Karpas-422 (cell line): ENCODE measurements at regions not wholly inside any gene's neighbourhood (a gene's known extent, or its start where the extent isn't known, plus 50 kb on each side); places are given as distances from the start of the nearest gene placed in this dataset.

Source experiments
- DNase-seq: peaks from one replicate; pipeline ENCODE4 v3.0.0-alpha.2; 2015
- H2AFZ ChIP-seq: fragments of 200-600 bp; sonication (generic); 2 replicates; pipeline ENCODE4 v1.6.1; 2014; ENCODE audit warnings: antibody characterized with exemption, low read length, mixed read lengths
- H3K27ac ChIP-seq: fragments of 200-600 bp; sonication (generic); 2 replicates; pipeline ENCODE4 v1.5.1; 2014; ENCODE audit warnings: mild to moderate bottlenecking, low read length, moderate library complexity
- H3K27me3 ChIP-seq: fragments of 200-600 bp; sonication (generic); 2 replicates; pipeline ENCODE4 v1.6.1; 2014; ENCODE audit warnings: low read length, mixed read lengths
- H3K36me3 ChIP-seq: fragments of 200-600 bp; sonication (generic); 2 replicates; pipeline ENCODE4 v1.6.1; 2014; ENCODE audit warnings: low read length, mixed read lengths; ENCODE audit not compliant: insufficient read depth
- H3K4me1 ChIP-seq: fragments of 200-600 bp; sonication (generic); 2 replicates; pipeline ENCODE4 v1.6.1; 2014; ENCODE audit warnings: mild to moderate bottlenecking, low read length, mixed read lengths
- H3K4me2 ChIP-seq: fragments of 200-600 bp; sonication (generic); 2 replicates; pipeline ENCODE4 v1.6.1; 2014; ENCODE audit warnings: low read length, low read depth, mild to moderate bottlenecking; ENCODE audit not compliant: poor library complexity, severe bottlenecking
- H3K4me3 ChIP-seq: fragments of 200-600 bp; sonication (generic); 2 replicates; pipeline ENCODE4 v1.5.1; 2014; ENCODE audit warnings: mild to moderate bottlenecking, antibody characterized with exemption, low read length, mixed read lengths
- H3K79me2 ChIP-seq: fragments of 200-600 bp; sonication (generic); 2 replicates; pipeline ENCODE4 v1.6.1; 2014; ENCODE audit warnings: mild to moderate bottlenecking, low read length, mixed read lengths
- H3K9ac ChIP-seq: fragments of 200-600 bp; sonication (generic); 2 replicates; pipeline ENCODE4 v1.6.0; 2014; ENCODE audit warnings: low read length
- H3K9me2 ChIP-seq: fragments of 200-600 bp; sonication (generic), shearing (Covaris generic); replicated peaks from 2 replicates; pipeline ENCODE4 v1.6.0; 2014; ENCODE audit warnings: mild to moderate bottlenecking, low read length, moderate library complexity; ENCODE audit not compliant: insufficient read depth
- H3K9me3 ChIP-seq: fragments of 300-700, 200-600 bp; sonication (generic); 2 replicates; pipeline ENCODE4 v1.6.1; 2014; ENCODE audit warnings: low read length, mixed read lengths
- H4K20me1 ChIP-seq: fragments of 200-600 bp; sonication (generic); 2 replicates; pipeline ENCODE4 v1.6.1; 2014; ENCODE audit warnings: mild to moderate bottlenecking, antibody characterized with exemption, low read length, low read depth; ENCODE audit not compliant: insufficient read depth

- H2AFZ ChIP-seq: no peak overlapping the region
- H3K79me2 ChIP-seq: no peaks in the 10 kb centered on the region
- no peaks in the 10 kb centered on the region for H3K9me3 ChIP-seq
- H3K36me3 ChIP-seq: no peaks in the 10 kb centered on the region
- H3K27ac ChIP-seq: no peak overlapping the region
- no peak overlapping the region for H3K4me3 ChIP-seq
- no peak overlapping the region for H3K9ac ChIP-seq
- no peak overlapping the region for H3K4me2 ChIP-seq
- no peak for DNase-seq
- H3K4me1 ChIP-seq: no peaks in the 10 kb centered on the region
- H4K20me1 ChIP-seq: no peaks in the 10 kb centered on the region
- H3K9me2 ChIP-seq: no peaks in the 10 kb centered on the region
- H3K27me3 ChIP-seq: no peaks in the 10 kb centered on the region
Observed at GRCh38 chr17:13797863-13798262, 196.1 kb upstream of the HS3ST3A1 start.

- H3K79me2 ChIP-seq: no peaks in the 10 kb centered on the region
- no peaks in the 10 kb centered on the region for H4K20me1 ChIP-seq
- H3K4me1 ChIP-seq: no peaks in the 10 kb centered on the region
Observed at GRCh38 chr17:13806092-13806491, 204.4 kb upstream of the HS3ST3A1 start.

GRCh38 chr17:13807103-13807502, 205.4 kb upstream of the HS3ST3A1 start:
- H2AFZ ChIP-seq: no peak overlapping the region
- no peaks in the 10 kb centered on the region for H3K9me3 ChIP-seq
- H3K4me2 ChIP-seq: no peak overlapping the region
- H3K79me2 ChIP-seq: no peaks in the 10 kb centered on the region
- no peak overlapping the region for H3K9ac ChIP-seq
- H3K27me3 ChIP-seq: no peaks in the 10 kb centered on the region
- H3K9me2 ChIP-seq: no peaks in the 10 kb centered on the region
- no peak overlapping the region for H3K4me3 ChIP-seq
- no peaks in the 10 kb centered on the region for H3K4me1 ChIP-seq
- H4K20me1 ChIP-seq: no peaks in the 10 kb centered on the region
- H3K36me3 ChIP-seq: no peaks in the 10 kb centered on the region
- DNase-seq: no peak
- no peak overlapping the region for H3K27ac ChIP-seq

More at GRCh38 chr17:13806092-13806491, 204.4 kb upstream of the HS3ST3A1 start:
- no peaks in the 10 kb centered on the region for H3K9me3 ChIP-seq
- no peak for DNase-seq
- H2AFZ ChIP-seq: no peak overlapping the region
- no peak overlapping the region for H3K4me3 ChIP-seq
- H3K27ac ChIP-seq: no peak overlapping the region
- H3K27me3 ChIP-seq: no peaks in the 10 kb centered on the region
- H3K9me2 ChIP-seq: no peaks in the 10 kb centered on the region
- no peak overlapping the region for H3K4me2 ChIP-seq
- no peak overlapping the region for H3K9ac ChIP-seq
- no peaks in the 10 kb centered on the region for H3K36me3 ChIP-seq

GRCh38 chr17:13812350-13812749, 210.6 kb upstream of the HS3ST3A1 start:
- no peaks in the 10 kb centered on the region for H3K4me1 ChIP-seq
- H3K4me2 ChIP-seq: no peak overlapping the region
- H3K27ac ChIP-seq: no peak overlapping the region
- no peaks in the 10 kb centered on the region for H3K9me3 ChIP-seq
- no peaks in the 10 kb centered on the region for H3K36me3 ChIP-seq
- no peaks in the 10 kb centered on the region for H4K20me1 ChIP-seq
- no peak overlapping the region for H3K9ac ChIP-seq
- H2AFZ ChIP-seq: no peak overlapping the region
- H3K27me3 ChIP-seq: no peaks in the 10 kb centered on the region
- no peaks in the 10 kb centered on the region for H3K79me2 ChIP-seq
- no peak for DNase-seq
- H3K9me2 ChIP-seq: no peaks in the 10 kb centered on the region
- H3K4me3 ChIP-seq: no peak overlapping the region

- H3K9me3 ChIP-seq: no peaks in the 10 kb centered on the region
- no peaks in the 10 kb centered on the region for H3K79me2 ChIP-seq
- H3K9ac ChIP-seq: no peak overlapping the region
- H2AFZ ChIP-seq: no peak overlapping the region
- no peak for DNase-seq
- H3K4me3 ChIP-seq: no peak overlapping the region
- H3K9me2 ChIP-seq: no peaks in the 10 kb centered on the region
- H4K20me1 ChIP-seq: no peaks in the 10 kb centered on the region
- no peak overlapping the region for H3K4me2 ChIP-seq
- no peaks in the 10 kb centered on the region for H3K4me1 ChIP-seq
- H3K27me3 ChIP-seq: no peaks in the 10 kb centered on the region
- no peaks in the 10 kb centered on the region for H3K36me3 ChIP-seq
- no peak overlapping the region for H3K27ac ChIP-seq
Observed at GRCh38 chr17:13813347-13814240, 211.9 kb upstream of the HS3ST3A1 start.

GRCh38 chr17:13822700-13823099, 221.0 kb upstream of the HS3ST3A1 start:
- Histone ChIP-seq H3K9me2 (no peaks in the 10 kb centered on the region), H3K4me2 (no peak overlapping the region), H3K4me3 (no peak overlapping the region), H3K27me3 (no peaks in the 10 kb centered on the region), H3K9ac (no peak overlapping the region), H2AFZ (no peak overlapping the region), H3K4me1 (no peaks in the 10 kb centered on the region), H3K27ac (no peak overlapping the region), H3K36me3 (no peaks in the 10 kb centered on the region), H3K79me2 (no peaks in the 10 kb centered on the region), H3K9me3 (no peaks in the 10 kb centered on the region), H4K20me1 (no peaks in the 10 kb centered on the region)
- DNase-seq: no peak

GRCh38 chr17:13825526-13826040, 223.9 kb upstream of the HS3ST3A1 start:
- DNase-seq: no peak
- no peak overlapping the region for H3K27ac ChIP-seq
- H3K27me3 ChIP-seq: no peaks in the 10 kb centered on the region
- H3K4me3 ChIP-seq: no peak overlapping the region
- H3K79me2 ChIP-seq: no peaks in the 10 kb centered on the region
- H3K4me2 ChIP-seq: no peak overlapping the region
- no peaks in the 10 kb centered on the region for H4K20me1 ChIP-seq
- no peak overlapping the region for H3K9ac ChIP-seq
- H3K36me3 ChIP-seq: no peaks in the 10 kb centered on the region
- H3K9me2 ChIP-seq: no peaks in the 10 kb centered on the region
- no peak overlapping the region for H2AFZ ChIP-seq
- H3K9me3 ChIP-seq: no peaks in the 10 kb centered on the region
- H3K4me1 ChIP-seq: no peaks in the 10 kb centered on the region

GRCh38 chr17:13827118-13827517, 225.4 kb upstream of the HS3ST3A1 start:
- Histone ChIP-seq H3K9ac (no peak overlapping the region), H3K4me2 (no peak overlapping the region), H4K20me1 (no peaks in the 10 kb centered on the region), H3K79me2 (no peaks in the 10 kb centered on the region), H3K36me3 (no peaks in the 10 kb centered on the region), H3K9me2 (no peaks in the 10 kb centered on the region), H3K4me1 (no peaks in the 10 kb centered on the region), H2AFZ (no peak overlapping the region), H3K27me3 (no peaks in the 10 kb centered on the region), H3K27ac (no peak overlapping the region), H3K4me3 (no peak overlapping the region), H3K9me3 (no peaks in the 10 kb centered on the region)
- no peak for DNase-seq
